ENCODE measurements at regions not wholly inside any gene's neighbourhood (a gene's known extent, or its start where the extent isn't known, plus 50 kb on each side); places are given as distances from the start of the nearest gene placed in this dataset.

DNA sequence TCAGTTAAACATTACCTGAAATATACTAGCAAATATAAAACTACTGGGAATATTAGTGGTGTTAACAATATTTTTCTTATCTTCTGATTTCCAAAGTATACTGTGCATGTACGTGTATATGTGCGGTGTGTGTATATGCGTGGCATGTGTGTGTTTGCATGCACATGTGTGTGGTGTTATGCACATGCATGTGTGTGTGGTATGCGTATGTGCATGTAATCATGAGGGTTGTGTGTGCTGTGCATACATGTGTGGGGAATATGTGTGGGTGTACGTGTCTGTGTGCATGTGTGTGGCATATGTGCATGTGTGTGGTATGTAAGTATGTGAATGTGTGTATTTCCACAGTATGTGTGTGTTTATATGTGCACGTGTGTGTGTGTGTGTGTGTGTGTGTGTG lies 640.2 kb downstream of the TSN start:
- Histone ChIP-seq H3K27ac (no peak overlapping the region), H3K4me3 (no peak overlapping the region)

DNA sequence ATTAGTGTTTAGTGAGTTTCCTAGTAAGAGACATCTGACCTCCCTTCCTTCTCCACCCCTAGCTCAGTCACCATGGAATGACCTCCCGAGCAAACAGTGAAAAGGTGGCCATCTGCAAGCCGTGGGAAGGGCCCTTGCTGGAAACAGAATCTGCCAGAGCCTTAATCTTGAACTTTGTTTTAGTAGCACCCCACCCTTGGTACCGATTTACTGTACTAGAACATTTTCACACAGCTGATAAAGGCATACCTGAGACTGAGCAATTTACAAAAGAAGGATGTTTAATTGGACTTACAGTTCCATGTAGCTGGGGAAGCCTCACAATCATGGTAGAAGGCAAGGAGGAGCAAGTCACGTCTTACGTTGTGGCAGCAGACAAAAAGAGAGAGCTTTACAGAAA lies 655.8 kb downstream of the TSN start:
- Histone ChIP-seq H3K4me3 (no peak overlapping the region), H3K27ac (no peak overlapping the region)

DNA sequence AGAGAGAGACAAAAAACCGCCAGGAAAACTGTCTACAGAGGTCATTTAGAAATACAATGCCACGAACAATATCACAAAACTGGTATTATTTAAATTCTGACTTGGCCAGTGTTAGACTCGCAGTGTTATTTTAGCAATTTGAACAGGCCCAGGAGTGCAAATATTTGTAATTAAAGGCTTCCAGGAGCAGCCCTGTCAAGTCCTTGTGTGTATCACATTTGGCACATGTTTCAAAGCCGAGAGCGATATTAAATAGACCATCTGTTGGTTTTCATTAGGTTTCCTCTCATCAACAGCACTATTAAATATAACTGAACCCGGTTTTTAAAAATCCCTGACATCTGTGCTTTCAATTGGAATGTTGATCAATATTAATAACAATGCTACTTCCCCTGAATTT lies 656.9 kb downstream of the TSN start:
- Histone ChIP-seq H3K27ac (no peak overlapping the region), H3K4me3 (no peak overlapping the region)

DNA sequence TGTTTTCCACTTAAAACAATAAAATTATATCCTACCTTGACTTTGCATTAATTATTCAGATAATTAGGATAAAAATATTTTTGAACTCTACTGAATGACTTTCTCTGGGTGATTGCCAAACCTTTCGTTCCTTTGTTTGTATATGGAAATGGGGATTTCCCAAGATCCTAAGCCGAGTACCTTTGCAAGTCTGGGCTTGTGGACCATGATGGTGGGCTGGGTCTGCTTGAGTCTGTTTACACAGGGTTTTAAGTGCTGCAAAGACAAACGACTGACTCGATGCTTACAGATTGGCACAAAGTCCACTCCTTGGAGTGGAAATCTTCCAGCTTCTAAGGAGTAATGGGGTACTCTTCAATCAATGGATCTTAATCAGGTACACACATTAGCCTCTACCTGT lies 659.5 kb downstream of the TSN start:
- no peak overlapping the region for H3K27ac ChIP-seq
- no peak overlapping the region for H3K4me3 ChIP-seq

DNA sequence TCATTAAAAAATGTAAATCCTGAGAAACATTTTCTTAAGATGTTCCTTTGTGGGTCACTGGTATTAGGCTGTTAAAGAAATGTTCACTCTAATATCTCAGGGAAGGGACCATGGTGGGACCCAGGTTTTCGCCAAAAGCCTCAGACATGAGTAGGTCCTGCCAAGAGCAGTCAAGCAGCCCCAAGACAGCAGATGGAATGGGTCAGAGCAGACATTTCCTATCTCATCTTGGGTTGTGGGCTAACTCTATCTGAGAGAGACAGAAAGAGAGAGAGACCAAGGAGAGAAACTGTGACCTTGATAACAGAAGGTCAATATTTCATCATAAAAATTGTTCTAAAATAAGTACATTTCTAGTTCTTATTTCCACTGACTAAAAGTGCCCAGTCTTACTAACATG lies 661.7 kb downstream of the TSN start:
- H3K4me3 ChIP-seq: no peak overlapping the region
- H3K27ac ChIP-seq: no peak overlapping the region

DNA sequence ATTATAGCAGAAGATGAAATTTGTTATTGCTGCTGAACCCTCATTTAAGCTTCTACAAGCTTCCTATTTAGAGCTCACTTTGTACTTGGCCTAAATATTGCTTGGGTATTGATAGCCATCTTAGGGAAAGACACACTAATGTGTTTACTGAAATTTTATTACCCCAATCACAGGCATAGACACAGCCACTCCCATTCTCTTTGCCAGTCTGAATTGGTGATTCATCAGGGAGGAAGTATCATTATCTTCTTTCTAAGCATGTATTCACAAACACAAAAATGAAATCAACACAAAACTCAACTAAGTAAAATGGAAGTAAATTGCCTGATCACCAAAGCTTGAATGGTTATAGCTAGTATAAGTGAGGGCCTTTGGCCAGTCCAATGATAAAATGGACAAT lies 666.3 kb downstream of the TSN start:
- Histone ChIP-seq H3K27ac (no peak overlapping the region), H3K4me3 (no peak overlapping the region)

DNA sequence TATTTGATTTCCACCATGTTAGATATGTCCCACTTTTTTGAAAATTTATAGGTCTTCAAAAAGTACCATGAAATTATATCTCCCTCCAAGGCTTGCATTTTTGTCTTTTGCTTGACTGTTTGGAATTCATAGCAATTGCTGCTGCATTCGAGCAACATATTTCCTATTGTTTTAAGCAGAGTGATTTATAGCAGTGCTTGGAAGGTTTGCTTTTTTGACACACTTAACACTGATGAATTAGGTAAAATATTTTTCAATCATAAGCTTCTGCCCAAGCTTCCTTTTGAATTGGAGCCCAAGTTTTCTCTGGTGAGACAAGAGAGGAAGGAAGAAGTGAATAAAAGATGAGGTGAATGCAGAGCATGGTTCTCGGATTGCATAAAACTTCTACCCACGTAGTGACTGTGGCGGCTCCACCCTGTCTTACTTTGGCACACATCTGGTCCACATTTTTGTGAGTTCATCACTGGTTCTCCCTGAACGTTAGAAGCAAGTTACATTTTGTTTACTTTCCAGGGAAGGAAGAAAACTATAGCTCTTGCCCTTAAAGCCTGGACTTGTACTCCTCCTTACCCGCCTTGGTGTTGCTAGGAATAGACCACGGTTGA lies 667.0 kb downstream of the TSN start:
- Histone ChIP-seq H3K4me3 (no peak overlapping the region), H3K27ac (no peak overlapping the region)

DNA sequence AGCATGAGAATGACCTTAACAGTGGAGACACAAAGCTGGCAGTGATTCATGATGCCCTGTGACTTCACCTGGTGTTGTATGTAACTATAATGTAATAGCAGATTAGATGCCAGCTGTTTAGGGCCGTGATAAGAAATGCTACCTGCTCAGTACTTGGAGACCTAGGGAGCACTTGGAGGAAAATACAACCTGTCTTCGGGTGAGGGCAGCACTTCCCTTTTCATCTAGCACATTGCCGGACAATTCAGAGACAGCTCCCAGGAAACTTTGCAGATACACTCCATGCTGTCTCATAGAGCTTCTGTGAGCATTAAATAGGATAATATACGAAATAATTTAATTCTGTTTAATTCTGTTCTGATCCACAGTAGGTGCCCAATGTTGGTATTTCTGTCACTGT lies 668.5 kb downstream of the TSN start:
- Histone ChIP-seq H3K27ac (no peak overlapping the region), H3K4me3 (no peak overlapping the region)

DNA sequence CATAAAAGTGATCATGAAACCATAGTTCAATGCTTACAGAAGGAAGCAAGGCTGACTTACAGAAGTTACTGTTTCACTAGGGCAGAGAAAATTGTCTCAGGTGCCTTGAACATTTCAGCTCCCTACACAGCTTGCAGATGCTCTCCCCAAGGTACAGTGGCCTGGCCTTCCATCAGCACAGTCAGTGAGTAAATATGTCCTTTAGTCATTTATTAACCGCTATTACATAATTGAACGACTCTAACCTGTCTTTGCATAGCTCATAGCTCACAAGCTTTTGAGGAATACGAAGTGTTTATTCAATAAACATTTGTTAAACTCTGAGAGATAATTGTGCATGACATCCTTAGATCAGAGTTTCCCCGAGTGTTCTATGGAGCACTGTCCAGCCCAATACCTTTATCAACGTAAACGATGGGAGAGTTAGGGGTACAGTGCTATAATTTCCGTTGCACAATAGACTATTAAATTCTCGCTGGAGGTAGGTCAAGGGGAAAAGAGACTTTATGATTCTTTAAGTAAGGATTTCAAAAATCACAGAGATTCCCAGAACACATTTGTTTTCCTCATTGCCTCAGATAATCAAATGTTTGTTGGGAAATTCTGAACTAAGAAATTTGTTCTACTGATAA lies 677.8 kb downstream of the TSN start:
- H3K27ac ChIP-seq: no peak overlapping the region
- H3K4me3 ChIP-seq: no peak overlapping the region

DNA sequence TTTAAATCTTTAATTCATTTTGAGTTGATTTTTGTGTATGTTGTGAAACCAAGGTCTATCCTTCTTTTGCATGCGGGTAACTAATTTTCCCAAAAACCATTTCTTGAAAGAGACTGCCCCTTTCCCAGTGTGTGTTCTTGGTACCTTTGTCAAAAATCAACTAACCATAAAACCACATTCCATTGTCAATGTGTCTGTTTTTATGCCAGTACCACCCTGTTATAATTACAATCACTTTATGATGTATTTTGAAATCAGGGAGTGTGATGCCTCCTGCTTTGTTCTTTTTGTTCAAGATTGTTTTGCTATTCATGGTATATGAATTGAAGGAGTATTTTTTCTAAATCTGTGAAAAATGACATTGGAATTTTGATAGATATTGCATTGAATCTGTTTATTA lies 689.6 kb downstream of the TSN start:
- Histone ChIP-seq H3K4me3 (no peak overlapping the region), H3K27ac (no peak overlapping the region)

DNA sequence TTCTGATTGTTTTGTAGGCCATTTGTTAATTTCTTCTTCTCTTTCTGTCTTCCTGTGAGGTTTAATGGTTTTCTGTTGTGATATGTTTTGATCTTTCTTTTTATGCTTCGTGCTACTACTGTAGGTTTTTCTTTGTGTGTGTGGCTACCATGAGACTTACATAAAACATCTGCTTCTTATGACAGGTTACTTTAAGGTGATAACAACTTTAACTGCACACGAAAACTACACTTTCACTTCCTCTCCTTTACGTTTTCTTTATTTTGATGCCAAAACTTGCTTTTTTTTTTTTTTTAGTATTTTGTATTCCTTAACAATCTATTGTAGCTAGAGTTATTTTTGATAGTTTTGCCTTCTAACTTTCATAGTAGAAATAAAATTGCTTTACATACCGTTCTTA lies 691.3 kb downstream of the TSN start:
- Histone ChIP-seq H3K27ac (no peak overlapping the region), H3K4me3 (no peak overlapping the region)

DNA sequence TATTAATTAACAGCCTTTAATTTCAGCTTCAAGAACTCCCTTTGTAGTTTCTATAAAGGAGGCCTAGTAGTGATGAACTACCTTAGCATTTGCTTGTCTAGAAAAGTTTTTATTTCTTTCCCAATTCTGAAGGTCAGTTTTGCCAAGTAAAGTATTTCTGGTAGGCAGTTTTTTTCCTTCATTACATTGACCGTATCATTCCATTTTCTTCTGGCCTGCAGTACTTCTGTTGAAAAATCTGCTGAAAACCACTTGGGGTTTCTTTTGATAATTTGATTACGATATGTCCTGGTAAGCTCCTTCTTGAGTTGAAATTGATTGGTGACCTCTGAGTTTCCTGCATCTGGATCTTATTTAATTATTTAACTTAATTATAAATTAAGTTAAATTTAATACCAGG lies 691.8 kb downstream of the TSN start:
- Histone ChIP-seq H3K27ac (no peak overlapping the region), H3K4me3 (no peak overlapping the region)

DNA sequence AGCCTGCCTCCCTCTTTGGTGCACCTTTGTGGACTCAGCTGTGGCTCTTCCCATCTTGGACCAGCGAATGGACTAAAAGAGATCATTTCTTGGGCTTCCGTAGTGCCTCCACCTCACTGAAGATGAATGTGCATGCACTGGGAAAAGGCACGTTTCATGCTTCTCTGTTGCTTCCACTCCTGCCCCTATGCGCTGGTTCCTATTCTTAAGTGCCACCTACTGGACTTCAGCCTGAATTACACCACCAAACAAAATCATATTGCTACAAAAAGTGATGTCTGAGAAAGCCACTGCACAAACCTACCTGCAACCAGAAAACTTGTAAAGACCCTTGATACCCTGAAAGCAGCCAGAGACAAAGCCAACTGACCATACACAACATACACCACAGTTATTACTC lies 695.6 kb downstream of the TSN start:
- no peak overlapping the region for H3K27ac ChIP-seq
- H3K4me3 ChIP-seq: no peak overlapping the region

DNA sequence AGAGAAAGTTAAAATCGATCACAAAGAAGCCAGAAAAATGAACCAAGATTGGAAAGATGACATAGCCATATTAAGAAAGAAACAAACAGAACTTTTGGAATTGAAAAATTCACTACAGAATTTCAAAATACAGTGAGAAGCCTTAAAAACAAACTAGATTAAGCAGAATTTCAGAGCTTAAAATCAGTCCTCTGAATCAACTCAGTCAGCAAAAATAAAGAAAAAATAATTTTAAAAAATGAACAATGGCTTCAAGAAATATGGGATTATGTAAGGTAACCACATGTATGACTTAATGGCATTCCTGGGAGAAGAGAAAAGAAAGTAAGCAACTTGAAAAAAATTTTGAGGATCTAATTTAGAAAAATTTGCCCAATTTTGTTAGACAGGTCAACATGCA lies 696.2 kb downstream of the TSN start:
- Histone ChIP-seq H3K27ac (no peak overlapping the region), H3K4me3 (no peak overlapping the region)

DNA sequence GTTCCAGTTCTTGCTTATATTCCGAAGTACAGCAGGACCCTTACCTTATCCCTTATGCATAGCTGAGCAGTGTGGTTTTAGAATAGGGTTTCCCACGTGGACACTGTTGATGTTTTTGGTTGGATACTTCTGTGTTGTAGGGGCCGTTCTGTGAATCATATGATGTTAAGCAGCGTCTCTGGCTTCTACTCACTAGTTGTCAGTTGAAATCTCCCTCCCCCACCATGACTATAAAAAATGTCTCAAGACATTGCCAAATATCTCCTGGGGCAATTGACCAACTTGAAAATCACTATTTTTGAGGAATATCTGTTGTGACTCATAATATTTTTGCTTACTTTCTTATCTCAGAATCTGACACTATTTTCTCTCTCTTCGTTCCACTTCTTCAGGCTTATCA lies 713.7 kb downstream of the TSN start:
- H3K4me3 ChIP-seq: no peak overlapping the region

DNA sequence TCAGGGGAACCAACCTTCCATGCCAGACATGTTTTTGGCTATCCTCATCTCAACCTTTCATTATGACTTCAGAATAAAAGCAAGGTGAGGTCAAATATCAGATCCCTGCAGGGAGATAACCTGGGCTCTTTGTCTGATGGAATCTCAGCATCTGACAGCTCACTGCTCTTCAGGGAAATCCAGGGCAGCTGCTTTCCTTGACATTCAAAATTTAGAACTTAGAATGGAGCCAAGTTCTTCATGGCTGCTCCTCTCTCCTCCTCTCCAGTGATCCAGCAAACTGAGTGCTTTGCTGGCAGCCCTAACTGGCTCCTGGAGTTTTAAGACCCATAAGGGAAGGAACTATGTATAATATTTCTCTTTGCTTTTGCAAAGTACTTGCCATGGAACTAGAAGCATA lies 716.3 kb downstream of the TSN start:
- no peak overlapping the region for H3K4me3 ChIP-seq
- no peak overlapping the region for H3K27ac ChIP-seq

More for the DNA sequence above, 713.7 kb downstream of the TSN start:
- no peak overlapping the region for H3K27ac ChIP-seq

DNA sequence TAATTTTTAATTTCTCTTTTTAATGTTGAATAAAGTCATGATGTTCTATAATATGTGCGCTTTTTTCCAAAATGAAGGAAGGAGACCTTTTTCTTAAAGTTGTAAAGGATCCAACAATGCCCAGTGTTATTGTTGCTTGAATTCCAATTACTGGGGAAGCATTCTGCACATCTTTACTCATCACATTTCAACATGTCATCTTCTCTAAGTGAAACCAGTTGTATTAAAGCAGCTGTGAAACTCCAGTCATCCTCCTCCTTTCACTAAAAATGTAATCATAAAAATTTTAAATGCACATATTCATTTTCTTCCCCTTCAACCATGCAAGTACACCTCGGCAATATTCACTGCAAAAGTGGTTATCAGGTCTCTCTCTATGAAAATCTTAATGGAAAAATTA lies 722.7 kb downstream of the TSN start:
- Histone ChIP-seq H3K27ac (no peak overlapping the region), H3K4me3 (no peak overlapping the region)

DNA sequence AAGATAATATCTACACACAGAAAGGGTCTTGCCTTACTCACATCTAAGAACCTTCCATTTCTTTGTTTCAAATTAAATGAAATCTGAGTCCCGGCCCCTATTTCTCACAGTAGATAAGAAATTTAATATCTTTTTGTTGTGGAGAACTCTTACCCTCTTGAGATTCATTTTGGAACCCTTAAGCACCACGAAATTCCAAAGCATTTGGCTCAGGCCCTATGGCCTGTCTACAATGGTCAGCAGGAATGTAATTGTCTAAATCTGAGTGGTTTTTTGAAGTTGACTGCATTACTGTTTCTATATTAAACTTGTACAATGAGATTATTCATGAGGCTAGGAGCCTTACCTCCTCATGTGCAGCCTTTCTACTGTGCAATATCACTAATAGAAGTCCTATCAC lies 723.3 kb downstream of the TSN start:
- no peak overlapping the region for H3K27ac ChIP-seq
- no peak overlapping the region for H3K4me3 ChIP-seq

DNA sequence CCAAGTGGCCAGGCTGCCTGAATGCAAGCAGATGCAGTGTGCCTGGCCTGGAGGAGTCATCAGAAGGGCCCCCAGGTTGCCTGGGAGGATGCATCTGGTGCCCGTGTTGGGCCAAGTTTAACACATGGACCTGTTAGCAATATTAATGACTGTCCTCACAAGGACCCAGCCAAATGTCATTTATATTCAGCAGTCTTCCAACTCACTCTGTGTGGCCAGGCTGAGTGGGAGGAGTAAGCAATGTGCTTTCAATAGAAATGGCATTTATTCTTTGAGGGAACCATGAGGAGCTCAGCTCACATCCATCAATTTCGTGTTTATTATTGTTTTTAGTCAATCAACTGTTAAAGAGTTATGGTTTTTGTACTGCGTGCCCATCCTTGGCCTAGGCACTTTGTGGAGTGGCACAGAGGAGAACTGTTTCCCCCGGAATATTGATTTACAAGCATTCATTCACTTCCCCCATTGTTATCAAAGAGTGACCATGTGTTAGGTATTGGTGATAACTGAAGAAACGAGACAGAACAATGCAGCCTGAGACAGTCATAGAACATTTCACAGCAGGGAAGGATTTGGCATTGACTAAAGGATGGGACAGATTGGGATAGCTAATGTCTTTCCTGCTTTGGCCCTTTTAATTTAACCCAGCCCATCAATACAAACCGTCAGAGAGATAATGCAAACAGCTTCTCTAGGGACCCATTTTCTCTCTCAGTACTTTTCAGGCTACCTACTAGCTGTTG lies 725.2 kb downstream of the TSN start:
- Histone ChIP-seq H3K27ac (no peak overlapping the region), H3K4me3 (no peak overlapping the region)

DNA sequence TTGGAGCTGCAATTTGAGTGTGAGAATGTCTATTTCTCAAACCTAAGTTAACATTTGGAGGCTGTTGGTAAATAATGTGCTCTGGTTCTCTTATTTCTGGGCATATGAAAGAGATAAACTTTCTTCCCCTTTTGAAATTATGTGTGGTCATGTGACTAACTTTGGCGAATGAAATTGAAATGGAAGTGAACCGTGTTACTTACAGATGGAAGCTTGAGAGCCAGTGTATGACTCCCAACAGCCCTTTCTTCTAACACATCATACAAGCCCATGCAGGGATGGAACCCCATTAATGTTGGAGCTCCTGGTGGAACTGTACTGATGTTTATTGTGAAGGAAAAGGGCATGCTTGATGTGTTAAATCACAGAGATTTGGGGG lies 725.8 kb downstream of the TSN start:
- H3K27ac ChIP-seq: no peak overlapping the region
- H3K4me3 ChIP-seq: no peak overlapping the region

DNA sequence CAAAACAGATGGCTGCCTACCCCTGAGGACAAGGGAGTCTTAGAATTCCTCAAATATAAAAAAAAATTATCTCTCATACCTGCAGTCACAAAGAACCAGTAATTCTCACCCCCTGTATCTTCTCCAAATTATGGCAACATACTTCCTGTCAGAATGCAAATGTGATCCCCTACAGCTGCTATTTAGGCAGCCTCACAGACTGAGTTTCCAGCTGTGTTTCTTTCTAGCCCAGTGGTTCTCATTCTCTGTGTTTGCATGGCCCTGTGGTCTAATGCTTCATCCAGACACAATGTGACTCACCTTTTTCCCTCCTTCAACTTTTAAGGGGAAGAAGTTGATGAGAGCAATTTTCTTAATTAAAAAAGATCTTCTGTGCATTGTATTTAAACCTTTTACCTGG lies 726.3 kb downstream of the TSN start:
- H3K27ac ChIP-seq: no peak overlapping the region
- H3K4me3 ChIP-seq: no peak overlapping the region

DNA sequence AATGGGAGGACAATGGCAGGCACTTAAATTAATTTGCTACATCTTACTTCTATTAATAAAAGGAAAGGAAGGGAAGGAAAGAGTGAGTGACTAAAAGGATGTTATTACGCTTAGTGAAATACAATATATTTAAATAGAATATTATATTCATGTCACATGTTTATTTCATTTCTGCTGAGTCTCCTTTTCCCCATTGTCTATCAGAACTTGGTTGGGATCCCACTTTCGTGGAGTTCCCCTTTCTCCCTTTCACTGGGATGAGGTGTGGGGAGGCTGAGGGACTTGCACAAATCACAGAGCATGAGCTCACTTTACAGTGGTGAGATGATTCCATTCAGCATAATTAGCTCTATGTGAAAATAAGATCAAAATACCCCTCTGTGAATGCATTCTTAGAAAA lies 730.6 kb downstream of the TSN start:
- no peak overlapping the region for H3K27ac ChIP-seq

More for the DNA sequence above, 730.6 kb downstream of the TSN start:
- H3K4me3 ChIP-seq: no peak overlapping the region
